Esophagus (tissue), 2 donors: ENCODE measurements at regions not wholly inside any gene's neighbourhood (a gene's known extent, or its start where the extent isn't known, plus 50 kb on each side); places are given as distances from the start of the nearest gene placed in this dataset.

Source experiments
- H3K27ac ChIP-seq, 2 donors: one replicate each; pipeline ENCODE4 v1.5.1; 2013; ENCODE audit warnings: low read depth in 2 of 2, mild to moderate bottlenecking in 2 of 2, inconsistent platforms in 1 of 2, low read length in 1 of 2, moderate library complexity in 1 of 2
- H3K27me3 ChIP-seq, 2 donors: one replicate each; pipeline ENCODE4 v1.6.1; 2013; ENCODE audit warnings: low read length in 2 of 2, control low read depth in 1 of 2, mild to moderate bottlenecking in 1 of 2; ENCODE audit not compliant: insufficient read depth in 2 of 2, control insufficient read depth in 1 of 2
- H3K36me3 ChIP-seq, 2 donors: one replicate each; pipeline ENCODE4 v1.6.1; 2013; ENCODE audit warnings: low read length in 1 of 2; ENCODE audit not compliant: control insufficient read depth in 2 of 2, insufficient read depth in 2 of 2
- H3K4me1 ChIP-seq, 2 donors: one replicate each; pipeline ENCODE4 v1.6.1; 2013; ENCODE audit warnings: low read length in 1 of 2; ENCODE audit not compliant: control insufficient read depth in 2 of 2, insufficient read depth in 2 of 2
- H3K4me3 ChIP-seq, 2 donors: one replicate each; pipeline ENCODE4 v1.5.1; 2013; ENCODE audit warnings: low read length in 2 of 2, mild to moderate bottlenecking in 2 of 2, low read depth in 1 of 2, moderate library complexity in 1 of 2
- H3K9me3 ChIP-seq, 2 donors: one replicate each; pipeline ENCODE4 v1.6.1; 2013; ENCODE audit warnings: mild to moderate bottlenecking in 2 of 2, low read depth in 1 of 2, low read length in 1 of 2, moderate library complexity in 1 of 2; ENCODE audit not compliant: control insufficient read depth in 2 of 2, insufficient read depth in 1 of 2
- WGBS, 2 donors: extraction: QIAGEN DNeasy Blood & Tissue Kit; methylation state at CpG; one replicate each; pipeline ENCODE4 v1.1.7; 2013; 5-methylcytosine and 5-hydroxymethylcytosine counted together
- donor health status: healthy with polysubstance abuse.
- donor health status: Bipolar disorder and iron deficiency.

GRCh38 chr16:86693033-86693432 is 114.7 kb downstream of the FOXL1 start:
- WGBS, 2 donors, result 56 to 59% methylated on average over 5 of the region's 5 CpGs
- Histone ChIP-seq H3K36me3 (no peaks in the 10 kb centered on the region), H3K4me3 (no peak overlapping the region), H3K4me1 (no peaks in the 10 kb centered on the region), H3K9me3 (no peaks in the 10 kb centered on the region), H3K27ac (no peak overlapping the region), H3K27me3 (no peaks in the 10 kb centered on the region)

DNA sequence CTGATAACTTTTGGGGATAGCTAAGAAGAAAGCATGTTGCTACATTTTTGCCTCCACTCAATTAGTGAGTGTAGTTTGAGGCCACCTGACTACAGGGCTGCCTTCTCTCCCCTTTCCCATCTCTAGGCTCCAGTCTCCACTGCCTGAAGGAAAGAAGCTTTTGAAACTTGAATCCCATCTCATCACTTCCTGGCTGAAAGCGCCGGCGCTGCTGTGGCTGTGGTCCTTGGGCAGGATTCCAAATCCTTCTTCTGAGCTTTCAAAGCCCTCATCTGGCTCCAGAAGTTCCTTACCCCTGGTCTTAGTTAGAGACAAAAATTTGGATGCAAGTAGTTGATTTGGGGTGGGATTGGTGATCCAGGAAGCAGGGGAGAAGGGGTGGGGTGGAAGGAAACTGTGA is 119.4 kb downstream of the FOXL1 start:
- Histone ChIP-seq H3K4me1 (no peaks in the 10 kb centered on the region), H3K9me3 (no peaks in the 10 kb centered on the region), H3K36me3 (no peaks in the 10 kb centered on the region), H3K4me3 (no peak overlapping the region), H3K27me3 (no peaks in the 10 kb centered on the region), H3K27ac (no peak overlapping the region)
- 22 to 46% methylated on average over 3 of the region's 3 CpGs for WGBS, 2 donors

DNA sequence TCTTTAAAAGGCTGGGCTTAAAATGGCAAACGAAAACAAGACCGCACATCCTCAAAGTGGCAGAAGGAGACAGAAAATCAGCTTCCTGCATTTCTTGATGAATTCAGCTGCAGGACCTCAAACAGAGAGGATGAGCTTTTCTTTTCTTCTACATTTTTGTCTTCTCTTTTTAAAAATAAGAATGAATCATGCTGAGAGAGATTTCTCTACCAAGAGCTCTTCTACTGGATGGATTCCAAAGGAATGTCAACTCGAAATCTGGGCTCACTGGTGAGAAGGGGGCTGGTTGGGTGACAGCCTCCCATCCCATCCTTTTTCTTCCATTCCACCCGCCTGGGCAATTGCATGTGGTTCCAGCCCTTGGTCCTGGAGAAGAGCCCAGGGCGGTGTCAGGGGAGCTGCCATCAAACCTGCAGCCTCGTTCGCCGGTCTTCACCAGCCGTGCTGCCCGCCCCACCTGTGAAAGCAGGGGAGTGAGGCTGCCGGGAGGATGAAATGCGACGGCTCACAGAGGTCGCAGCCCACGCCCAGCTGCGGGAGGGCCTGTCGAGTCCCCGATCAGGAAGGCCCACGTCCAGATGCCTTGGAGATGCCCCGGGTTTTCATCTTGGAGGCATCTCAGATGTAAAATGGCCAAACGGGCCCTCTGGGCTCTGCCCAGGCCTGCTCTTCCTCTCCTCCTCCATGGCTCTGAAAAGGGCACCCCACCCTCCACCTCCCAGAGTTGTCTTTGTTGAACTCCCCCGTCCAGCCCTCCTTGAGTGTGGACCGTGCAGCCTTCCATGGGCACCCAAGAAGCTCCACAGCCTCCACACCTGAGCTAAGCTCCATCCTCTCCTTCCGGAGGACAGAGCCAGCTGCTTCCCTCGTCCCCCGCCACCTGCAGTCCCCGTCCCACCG is 121.9 kb downstream of the FOXL1 start:
- H3K4me1 ChIP-seq, result no peaks in the 10 kb centered on the region
- 75 to 81% methylated on average over 28 of the region's 28 CpGs for whole genome bisulfite sequencing, 2 donors
- H3K9me3 ChIP-seq, result no peaks in the 10 kb centered on the region
- H3K4me3 ChIP-seq, result no peak overlapping the region
- H3K36me3 ChIP-seq, result no peaks in the 10 kb centered on the region
- no peaks in the 10 kb centered on the region for H3K27me3 ChIP-seq
- H3K27ac ChIP-seq, result no peak overlapping the region

- Histone ChIP-seq H3K36me3 (no peaks in the 10 kb centered on the region), H3K4me3 (no peak overlapping the region), H3K27ac (no peak overlapping the region), H3K4me1 (no peaks in the 10 kb centered on the region), H3K27me3 (no peaks in the 10 kb centered on the region), H3K9me3 (no peaks in the 10 kb centered on the region)
- WGBS, 2 donors, result 93 to 94% methylated on average over 30 of the region's 30 CpGs
Observed at GRCh38 chr16:86701286-86701975, 123.1 kb downstream of the FOXL1 start.

DNA sequence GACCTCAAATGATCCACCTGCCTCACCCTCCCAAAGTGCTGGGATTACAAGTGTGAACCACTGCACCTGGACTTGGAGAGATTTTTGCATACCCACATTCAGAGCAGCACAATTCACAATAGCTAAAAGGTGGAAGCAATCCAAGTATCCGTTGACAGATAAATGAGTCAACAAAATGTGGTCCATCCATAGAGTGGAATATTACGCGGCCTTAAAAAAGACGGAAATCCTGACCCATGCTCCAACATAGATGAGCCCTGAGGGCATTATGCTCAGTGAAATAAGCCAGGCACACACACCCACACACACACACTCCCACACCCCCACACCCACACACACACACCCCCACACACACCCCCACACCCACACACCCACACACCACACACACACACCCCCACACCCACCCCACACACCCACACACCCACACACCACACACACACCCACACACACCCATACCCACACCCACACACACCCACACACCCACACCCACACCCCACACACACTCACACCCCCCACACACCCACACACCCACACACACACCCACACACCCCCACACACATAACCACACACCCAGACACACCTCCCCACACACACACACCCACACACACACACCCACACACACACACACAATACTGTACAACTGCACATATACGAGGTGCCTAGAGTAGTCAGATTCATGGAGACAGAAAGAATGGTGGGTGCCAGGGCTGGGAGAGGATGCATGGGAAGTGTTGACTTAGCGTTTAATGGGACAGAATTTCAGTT is 124.7 kb downstream of the FOXL1 start:
- no peaks in the 10 kb centered on the region for H3K27me3 ChIP-seq
- no peaks in the 10 kb centered on the region for H3K36me3 ChIP-seq
- H3K27ac ChIP-seq, result no peak overlapping the region
- no peaks in the 10 kb centered on the region for H3K9me3 ChIP-seq
- 75 to 76% methylated on average over 6 of the region's 6 CpGs for WGBS, 2 donors
- no peaks in the 10 kb centered on the region for H3K4me1 ChIP-seq
- H3K4me3 ChIP-seq, result no peak overlapping the region

DNA sequence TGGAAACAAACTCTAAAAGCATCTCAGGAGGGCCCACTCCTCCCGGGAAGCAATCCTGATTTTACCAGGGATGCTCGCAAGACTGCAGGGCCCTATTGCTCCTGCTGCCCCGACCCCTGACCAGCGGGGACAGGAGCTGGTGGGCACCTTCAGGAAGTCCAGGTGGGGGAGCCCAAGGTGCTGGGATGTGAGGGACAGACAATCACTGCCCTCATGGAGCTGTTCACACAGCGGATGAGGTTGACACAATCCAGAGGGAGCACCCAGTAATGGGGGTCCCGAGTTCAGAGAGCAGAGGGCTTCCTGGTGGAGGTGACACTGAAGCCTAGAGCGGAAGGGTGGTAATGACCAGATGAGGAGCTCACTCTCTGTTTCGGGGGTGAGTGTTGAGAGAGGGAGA is 126.2 kb downstream of the FOXL1 start:
- no peaks in the 10 kb centered on the region for H3K4me1 ChIP-seq
- H3K36me3 ChIP-seq, result no peaks in the 10 kb centered on the region
- peaks cover 0 to 2% of the 10 kb centered on the region in 2 donors for H3K9me3 ChIP-seq
- 83 to 84% methylated on average over 8 of the region's 8 CpGs for WGBS, 2 donors
- no peaks in the 10 kb centered on the region for H3K27me3 ChIP-seq
- no peak overlapping the region for H3K4me3 ChIP-seq
- H3K27ac ChIP-seq, result no peak overlapping the region

- Histone ChIP-seq H3K27me3 (no peaks in the 10 kb centered on the region), H3K9me3 (peaks cover 0 to 2% of the 10 kb centered on the region in 2 donors), H3K4me3 (no peak overlapping the region), H3K4me1 (no peaks in the 10 kb centered on the region), H3K36me3 (no peaks in the 10 kb centered on the region), H3K27ac (no peak overlapping the region)
- WGBS, 2 donors, result 94 to 95% methylated on average over 7 of the region's 7 CpGs
Observed at GRCh38 chr16:86706726-86707125, 128.4 kb downstream of the FOXL1 start.

GRCh38 chr16:86707171-86707570 is 128.8 kb downstream of the FOXL1 start:
- 81 to 85% methylated on average over 18 of the region's 18 CpGs for WGBS, 2 donors
- Histone ChIP-seq H3K9me3 (peaks cover 0 to 2% of the 10 kb centered on the region in 2 donors), H3K27ac (no peak overlapping the region), H3K36me3 (no peaks in the 10 kb centered on the region), H3K4me3 (no peak overlapping the region), H3K4me1 (no peaks in the 10 kb centered on the region), H3K27me3 (no peaks in the 10 kb centered on the region)

- Histone ChIP-seq H3K9me3 (peaks cover 0 to 5% of the 10 kb centered on the region in 2 donors), H3K27me3 (no peaks in the 10 kb centered on the region), H3K27ac (no peak overlapping the region), H3K4me3 (no peak overlapping the region), H3K36me3 (no peaks in the 10 kb centered on the region), H3K4me1 (no peaks in the 10 kb centered on the region)
- WGBS, 2 donors, result 80 to 81% methylated on average over 20 of the region's 20 CpGs
Observed at GRCh38 chr16:86707581-86707980, 129.2 kb downstream of the FOXL1 start.
